ENCODE measurements at regions not wholly inside any gene's neighbourhood (a gene's known extent, or its start where the extent isn't known, plus 50 kb on each side); places are given as distances from the start of the nearest gene placed in this dataset.
"Not testable (repeated sequence)": the region's sequence is repeated elsewhere in the genome, so short reads cannot be mapped to it uniquely, and the experiment has no call there.

- TF ChIP-seq CTCF, POLR2A, POLR2AphosphoS5 (IDR thresholded peaks at IDR 0.05): not testable (repeated sequence)
Observed at GRCh38 chr6:144676310-144676709, 391.2 kb downstream of the UTRN start.

Measured in gastroesophageal sphincter (tissue), 3 donors.